GM21786 (cell line): ENCODE measurements at regions not wholly inside any gene's neighbourhood (a gene's known extent, or its start where the extent isn't known, plus 50 kb on each side); places are given as distances from the start of the nearest gene placed in this dataset.

ENCODE experiments used
- ATAC-seq: cut with Tn5 transposase; IDR thresholded peaks from one replicate; pipeline ENCODE4 v1.9.1; 2021; ENCODE audit not compliant: unreplicated experiment

GRCh38 chr2:188713961-188714360, 260.2 kb upstream of the COL3A1 start:
- no peak for ATAC-seq

DNA sequence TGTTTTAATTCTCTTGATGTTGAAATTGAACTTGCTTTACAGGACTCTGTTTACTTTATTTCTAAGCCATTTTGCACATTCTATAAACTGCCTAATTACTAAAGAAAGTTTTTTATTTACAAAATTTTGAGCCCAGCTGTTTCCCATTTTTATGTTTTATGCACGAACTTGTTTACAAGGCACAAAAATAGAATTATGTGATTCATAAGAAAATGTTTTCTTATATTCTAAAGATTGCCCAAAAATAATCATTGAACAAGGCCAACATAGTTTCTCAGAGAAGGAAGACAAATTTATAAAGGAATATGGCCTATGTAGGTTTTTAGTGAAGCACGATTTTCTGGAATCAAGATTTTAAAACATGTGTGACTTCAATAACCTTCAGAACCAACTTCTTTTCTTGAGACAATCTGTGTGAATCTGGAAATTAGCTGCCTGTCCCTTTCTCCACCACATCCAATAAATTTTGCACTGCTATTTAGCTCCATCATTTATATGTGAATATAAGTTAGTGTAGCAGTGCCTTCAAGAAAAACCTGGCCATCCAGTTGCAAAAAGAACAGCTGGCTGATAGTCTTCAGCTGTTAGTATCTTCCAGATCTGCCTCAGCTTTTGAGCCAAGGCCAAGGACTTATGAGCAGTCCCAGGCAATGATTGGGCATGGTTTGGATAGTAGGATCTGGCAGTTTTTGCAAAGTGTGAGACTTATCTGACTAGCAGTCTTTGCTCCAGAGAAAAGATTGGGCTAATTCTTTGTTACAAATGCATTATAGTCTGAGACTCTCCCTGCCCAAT, 253.2 kb upstream of the COL3A1 start:
- ATAC-seq = no peak

DNA sequence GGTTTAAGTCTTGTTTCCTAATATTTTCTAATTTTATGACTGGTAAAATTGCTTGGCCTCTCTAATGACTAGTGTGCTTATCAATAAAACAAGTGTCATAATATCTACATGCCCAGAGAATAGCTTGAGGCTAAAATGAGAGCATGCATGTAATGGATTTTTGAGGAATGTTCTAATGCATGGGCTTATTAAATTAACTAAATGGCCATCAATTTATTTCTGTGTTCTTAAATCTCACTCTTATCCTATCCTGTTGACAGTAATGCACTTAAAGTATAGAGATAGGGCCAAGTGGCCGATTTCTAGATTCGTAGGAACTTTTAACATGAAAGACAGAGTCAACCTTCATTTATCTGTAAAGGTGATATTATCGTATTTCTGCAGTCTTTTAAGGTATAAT, 252.4 kb upstream of the COL3A1 start:
- ATAC-seq = no peak

- ATAC-seq = no peak
Observed at GRCh38 chr2:188725746-188726360, 248.3 kb upstream of the COL3A1 start.

DNA sequence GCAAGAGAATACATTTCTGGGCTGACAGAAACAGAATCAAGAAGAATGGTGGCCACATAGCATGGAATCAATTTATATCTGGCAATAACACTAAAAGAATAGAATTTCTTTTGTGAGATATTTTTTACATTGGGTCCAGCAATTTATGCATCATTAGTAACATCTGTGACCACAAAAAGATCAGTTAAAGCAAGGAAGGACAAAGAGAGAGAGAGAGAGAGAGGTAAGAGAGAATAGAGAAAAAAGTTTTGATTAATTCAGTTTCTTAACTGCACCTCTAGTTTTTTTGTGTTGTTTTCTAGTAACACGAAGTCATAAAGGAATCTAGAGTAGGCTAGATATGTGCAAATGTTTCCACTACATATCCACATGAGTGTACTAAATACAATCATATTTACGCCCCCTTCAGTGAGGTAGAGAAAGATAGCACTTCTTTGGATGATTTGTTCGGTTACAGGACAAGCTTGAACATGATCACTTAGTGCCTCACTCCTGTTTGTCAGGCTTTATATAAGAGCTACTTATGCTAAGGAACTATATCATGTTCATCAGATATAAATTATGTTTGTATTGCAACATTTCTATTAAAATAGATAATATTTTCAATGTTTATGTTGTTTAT, 247.4 kb upstream of the COL3A1 start:
- ATAC-seq = no peak

GRCh38 chr2:188727846-188728245, 246.3 kb upstream of the COL3A1 start:
- no peak for ATAC-seq

GRCh38 chr2:188734691-188735090, 239.5 kb upstream of the COL3A1 start:
- no peak for ATAC-seq

GRCh38 chr2:188746727-188747126, 227.4 kb upstream of the COL3A1 start:
- ATAC-seq = no peak

DNA sequence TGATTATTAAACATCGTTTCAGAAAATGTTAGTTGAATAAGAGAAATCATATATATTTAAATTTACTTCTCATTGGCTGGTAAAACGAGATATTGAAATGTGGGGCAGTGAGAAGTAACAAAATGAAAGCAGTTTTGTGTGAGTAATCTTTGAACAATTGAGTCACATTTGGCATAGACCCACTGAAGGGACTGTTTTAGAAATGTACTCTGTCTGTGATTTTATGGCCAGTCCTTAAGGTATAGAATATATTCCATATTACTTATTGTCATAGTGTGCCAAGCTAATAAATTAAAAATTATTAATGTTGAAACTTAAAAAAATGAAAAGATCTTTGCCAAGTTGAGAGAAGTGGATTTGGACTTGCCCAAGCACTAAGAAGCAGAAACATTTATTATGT, 222.4 kb upstream of the COL3A1 start:
- no peak for ATAC-seq

DNA sequence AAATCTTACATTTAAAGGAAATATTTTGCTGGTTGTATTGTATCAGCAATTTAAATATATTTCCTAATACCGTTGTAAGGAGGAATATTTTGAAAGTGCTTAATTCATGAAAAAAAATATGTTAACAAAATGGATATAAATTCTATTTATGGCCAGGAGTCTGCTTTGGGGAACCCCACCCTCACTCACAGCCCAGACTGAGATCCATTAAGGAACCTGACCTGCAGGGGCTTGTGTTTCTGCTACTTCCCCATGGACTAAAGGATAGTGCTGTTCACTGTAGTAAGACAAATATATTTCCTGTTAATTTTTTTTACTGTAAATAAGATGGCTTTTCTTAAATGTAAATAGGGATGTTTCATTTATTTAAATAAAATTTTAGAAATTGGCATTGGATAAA, 221.9 kb upstream of the COL3A1 start:
- ATAC-seq = no peak

DNA sequence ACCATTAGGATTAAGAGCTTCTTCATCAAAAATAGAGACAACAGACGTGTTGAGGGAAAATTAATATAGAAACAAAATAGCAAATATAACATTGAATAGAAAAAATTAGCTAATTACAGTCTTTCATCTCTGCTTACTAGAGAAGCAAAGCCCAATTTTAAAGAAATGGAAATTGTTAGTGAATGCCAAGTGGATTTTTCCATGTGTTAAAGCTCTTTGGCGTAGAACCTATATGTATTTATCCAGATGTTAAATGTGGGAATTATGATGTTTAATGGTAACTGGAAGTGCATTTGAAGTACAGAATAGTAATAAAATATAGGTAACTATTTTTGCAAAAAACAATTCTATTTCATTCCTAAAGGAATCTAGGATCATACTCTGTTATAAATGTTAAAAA, 212.0 kb upstream of the COL3A1 start:
- no peak for ATAC-seq

DNA sequence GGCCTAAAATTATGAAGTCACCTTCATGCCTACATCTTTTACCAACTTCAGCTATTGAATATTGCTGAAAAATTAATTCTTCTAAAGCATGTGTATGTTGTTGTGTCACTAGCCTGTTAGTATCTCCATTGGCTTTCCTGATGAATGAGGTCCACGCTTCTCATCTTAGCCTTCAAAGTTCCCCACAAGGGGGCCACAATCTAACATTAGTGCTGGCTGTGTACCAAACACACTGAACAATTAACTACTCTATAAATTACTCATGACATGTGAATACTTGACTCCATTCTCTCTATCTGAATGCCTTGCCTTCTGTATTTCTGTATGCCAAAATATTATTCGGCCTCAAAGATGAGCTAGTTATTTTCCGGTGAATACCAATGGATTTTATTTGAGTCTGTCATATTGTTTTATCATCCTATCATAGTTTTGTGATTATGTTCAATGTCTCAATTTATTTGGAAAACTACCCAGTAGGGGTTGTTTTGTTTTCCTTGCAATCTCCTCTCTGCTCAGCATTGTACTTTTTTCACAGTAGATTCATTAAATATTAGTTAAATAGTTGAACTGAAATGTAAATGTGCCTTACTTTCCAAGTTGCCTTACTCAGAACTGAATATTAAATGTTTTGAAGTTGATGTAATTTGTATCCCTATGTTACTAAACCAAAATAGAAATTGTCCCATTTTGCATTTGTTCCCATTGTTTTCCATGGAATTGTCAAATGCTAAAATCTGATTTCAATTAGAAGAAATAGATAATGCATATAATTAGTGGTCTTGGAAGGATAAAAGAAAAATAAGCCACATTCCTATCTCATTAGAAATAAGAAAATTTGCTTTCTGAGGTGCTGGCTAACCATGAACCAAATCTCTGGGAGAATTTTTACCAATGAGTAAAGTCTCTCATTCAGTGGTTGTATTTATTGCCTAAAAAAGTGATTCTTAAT, 208.4 kb upstream of the COL3A1 start:
- ATAC-seq = no peak

- no peak for ATAC-seq
Observed at GRCh38 chr2:188766471-188766856, 207.7 kb upstream of the COL3A1 start.

- no peak for ATAC-seq
Observed at GRCh38 chr2:188767176-188767575, 207.0 kb upstream of the COL3A1 start.

DNA sequence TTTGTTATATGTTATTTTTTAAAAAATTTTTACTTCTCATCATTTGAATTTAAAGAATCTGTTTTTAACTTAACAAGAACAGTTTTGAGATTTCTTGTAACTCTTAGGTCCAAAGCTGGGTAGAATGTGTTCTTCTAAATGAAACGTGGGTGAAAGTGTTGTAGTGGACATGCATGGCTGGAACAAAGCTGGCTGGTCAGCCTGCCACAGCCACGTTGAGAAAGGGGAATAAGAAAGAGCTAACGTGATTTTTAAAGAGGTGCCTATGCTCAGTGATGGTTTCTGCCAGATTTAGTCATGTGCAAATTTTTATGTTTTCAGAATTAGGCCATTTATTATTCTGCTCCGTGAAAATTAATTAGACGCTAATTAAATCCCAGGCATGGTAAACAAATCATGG, 203.9 kb upstream of the COL3A1 start:
- ATAC-seq = no peak

DNA sequence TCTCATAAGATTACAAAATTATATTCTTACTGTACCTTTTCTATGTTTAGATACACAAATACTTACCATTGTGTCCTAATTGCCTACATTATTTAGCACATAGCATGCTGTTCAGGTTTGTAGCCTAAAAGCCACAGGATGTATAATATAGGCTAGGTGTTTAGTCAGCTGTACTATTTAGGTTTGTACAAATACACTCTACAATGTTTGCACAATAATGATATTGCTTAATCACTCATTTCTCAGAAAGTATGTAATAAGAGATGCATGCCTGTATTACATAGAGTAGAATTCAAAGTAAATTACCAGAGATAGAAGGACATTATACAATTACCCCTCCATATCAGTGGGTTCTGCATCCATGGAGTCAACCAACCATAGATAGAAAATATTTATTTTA, 201.1 kb upstream of the COL3A1 start:
- no peak for ATAC-seq

DNA sequence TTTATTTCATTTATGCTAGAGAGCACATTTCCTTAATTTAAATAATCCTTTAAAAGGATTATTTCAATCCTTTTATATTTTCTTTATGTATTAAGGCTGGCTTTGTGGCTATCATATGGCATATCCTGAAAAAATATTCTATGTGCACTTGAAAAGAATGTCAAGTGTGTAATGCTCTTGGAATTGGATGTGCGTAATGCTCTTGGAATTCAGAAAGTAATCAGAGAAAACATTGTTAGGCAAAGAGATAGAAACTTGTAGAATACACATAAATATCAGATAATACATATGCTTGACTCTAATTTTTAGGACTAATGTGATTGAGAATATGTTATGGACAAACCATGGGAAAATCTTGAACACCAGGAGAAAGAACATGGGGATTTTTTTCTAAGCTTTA, 197.5 kb upstream of the COL3A1 start:
- no peak for ATAC-seq

DNA sequence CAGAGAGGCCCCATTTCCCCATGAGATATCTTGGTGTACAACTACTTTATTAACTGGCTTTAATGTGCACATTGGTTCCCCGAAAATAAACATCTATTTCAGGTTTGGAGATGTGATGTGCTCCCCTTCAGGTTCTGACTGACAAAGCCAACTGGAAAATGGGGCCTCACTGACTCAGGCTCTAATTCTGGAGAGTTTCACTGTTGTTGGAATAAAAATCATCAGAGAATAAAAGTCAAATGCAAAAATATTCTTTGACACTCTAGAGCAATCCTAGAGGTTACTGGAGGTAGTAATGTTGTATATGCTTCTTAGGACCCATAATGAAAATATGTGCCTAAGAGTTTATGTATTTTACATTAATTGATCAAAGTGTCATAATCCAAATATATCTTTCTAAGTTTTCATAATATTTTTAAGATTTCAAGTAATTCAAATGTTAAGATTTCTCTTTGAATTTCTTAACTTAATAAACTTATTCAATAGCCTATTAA, 189.9 kb upstream of the COL3A1 start:
- no peak for ATAC-seq

DNA sequence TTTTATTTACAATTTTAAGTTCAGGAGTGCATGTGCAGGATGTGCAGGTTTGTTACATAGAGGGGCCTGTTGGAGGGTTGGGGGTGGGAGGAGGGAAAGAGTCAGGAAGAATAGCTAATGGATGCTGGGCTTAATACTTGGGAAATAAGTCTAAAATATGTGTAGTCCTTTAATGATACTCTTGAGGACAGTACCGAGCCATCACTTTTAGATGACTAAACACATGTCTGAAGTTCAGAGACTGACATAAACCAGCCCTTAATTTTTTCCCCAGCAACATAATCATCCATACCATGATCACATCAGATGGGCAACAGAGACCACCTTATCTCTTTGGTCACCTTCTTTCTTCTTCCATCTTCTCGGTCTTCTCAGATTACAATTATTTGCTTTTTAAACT, 189.1 kb upstream of the COL3A1 start:
- ATAC-seq = no peak

GRCh38 chr2:188785490-188785889, 188.7 kb upstream of the COL3A1 start:
- no peak for ATAC-seq

GRCh38 chr2:188786368-188786841, 187.8 kb upstream of the COL3A1 start:
- no peak for ATAC-seq
